T-cell (primary cell): ENCODE measurements at regions not wholly inside any gene's neighbourhood (a gene's known extent, or its start where the extent isn't known, plus 50 kb on each side); places are given as distances from the start of the nearest gene placed in this dataset.

Experiments used
- ATAC-seq, 4 experiments: fragments of 200-7000 bp in 3 of 4; fragments of 150-1000 bp in 1 of 4; cut with Tn5 transposase; replicated peaks in 1 of 4; 1 replicate in 3 of 4; 2 replicates in 1 of 4; pipeline ENCODE4 v1.10.0; 2021; ENCODE audit warnings: moderate library complexity in 3 of 4, mild to moderate bottlenecking in 2 of 4, moderate number of reproducible peaks in 1 of 4
- CTCF ChIA-PET, 2 donors: fragments of 300-600 bp; sonication (Branson Sonifier 250); formaldehyde crosslinking; loops; one replicate each; lab custom pipeline; 2022; ENCODE audit warnings: antibody characterized with exemption in 2 of 2; lab: Charles Lee
- POLR2A ChIA-PET, 2 donors: fragments of 300-600 bp; sonication (Branson Sonifier 250); formaldehyde crosslinking; loops; one replicate each; lab custom pipeline; 2022; ENCODE audit warnings: antibody characterized with exemption in 2 of 2; lab: Charles Lee
- DNase-seq, 35 experiments: peaks; one replicate each; pipeline versions ENCODE4 v3.0.0 to v3.0.0-alpha.2; 2013 to 2023
- H3K27ac ChIP-seq: one replicate; pipeline ENCODE4 v1.5.1; 2013; ENCODE audit warnings: low read length
- H3K27me3 ChIP-seq, 2 experiments: replicated peaks in 1 of 2; 1 replicate in 1 of 2; 2 replicates in 1 of 2; pipeline versions ENCODE4 v1.6.1 to v1.7.0; 2013; ENCODE audit warnings: low read length in 1 of 2, mixed read lengths in 1 of 2; ENCODE audit not compliant: control insufficient read depth in 2 of 2, insufficient read depth in 2 of 2; ENCODE audit errors: extremely low read depth in 1 of 2
- H3K36me3 ChIP-seq, 2 donors: 1 replicate in 1 of 2; 2 replicates in 1 of 2; pipeline versions ENCODE4 v1.6.1 to v1.7.0; 2013; ENCODE audit warnings: low read length in 1 of 2; ENCODE audit not compliant: control insufficient read depth in 2 of 2, insufficient read depth in 1 of 2; ENCODE audit errors: extremely low read depth in 1 of 2
- H3K4me1 ChIP-seq, 2 experiments: 1 replicate in 1 of 2; 2 replicates in 1 of 2; pipeline versions ENCODE4 v1.6.1 to v1.7.0; 2013; ENCODE audit warnings: low read length in 2 of 2, mixed read lengths in 1 of 2; ENCODE audit not compliant: insufficient read depth in 2 of 2, control insufficient read depth in 1 of 2; ENCODE audit errors: extremely low read depth in 1 of 2
- H3K4me3 ChIP-seq, 2 donors: 1 replicate in 1 of 2; 2 replicates in 1 of 2; pipeline versions ENCODE4 v1.5.1 to v1.7.0; 2013; ENCODE audit warnings: mild to moderate bottlenecking in 2 of 2, low read length in 1 of 2, moderate library complexity in 1 of 2; ENCODE audit not compliant: control insufficient read depth in 1 of 2; ENCODE audit errors: extremely low read depth in 1 of 2
- H3K9me3 ChIP-seq: 2 replicates; pipeline ENCODE4 v1.7.0; 2013
- H3K27ac Mint-ChIP-seq, 2 donors: one replicate each; pipeline ENCODE4 v1.8.0; 2020 to 2021; ENCODE audit warnings: mild to moderate bottlenecking in 2 of 2, mixed read lengths in 2 of 2
- H3K27me3 Mint-ChIP-seq, 2 donors: one replicate each; pipeline ENCODE4 v1.8.0; 2021 to 2022; ENCODE audit warnings: mixed read lengths in 2 of 2
- H3K36me3 Mint-ChIP-seq: one replicate; pipeline ENCODE4 v1.8.0; 2021; ENCODE audit warnings: mixed read lengths
- H3K4me1 Mint-ChIP-seq, 3 donors: one replicate each; pipeline ENCODE4 v1.8.0; 2020 to 2022; ENCODE audit warnings: mixed read lengths in 3 of 3, mild to moderate bottlenecking in 1 of 3
- H3K4me3 Mint-ChIP-seq, 3 donors: one replicate each; pipeline ENCODE4 v1.8.0; 2020 to 2022; ENCODE audit warnings: mild to moderate bottlenecking in 3 of 3, mixed read lengths in 3 of 3, moderate library complexity in 3 of 3
- H3K9me3 Mint-ChIP-seq, 3 donors: one replicate each; pipeline ENCODE4 v1.8.0; 2020 to 2022; ENCODE audit warnings: mixed read lengths in 3 of 3
- whole genome bisulfite sequencing: methylation state at CpG from one replicate; pipeline ENCODE4 v1.1.5; 2013; ENCODE audit warnings: missing lambda C conversion rate; ENCODE audit not compliant: insufficient coverage; 5-methylcytosine and 5-hydroxymethylcytosine counted together

DNA sequence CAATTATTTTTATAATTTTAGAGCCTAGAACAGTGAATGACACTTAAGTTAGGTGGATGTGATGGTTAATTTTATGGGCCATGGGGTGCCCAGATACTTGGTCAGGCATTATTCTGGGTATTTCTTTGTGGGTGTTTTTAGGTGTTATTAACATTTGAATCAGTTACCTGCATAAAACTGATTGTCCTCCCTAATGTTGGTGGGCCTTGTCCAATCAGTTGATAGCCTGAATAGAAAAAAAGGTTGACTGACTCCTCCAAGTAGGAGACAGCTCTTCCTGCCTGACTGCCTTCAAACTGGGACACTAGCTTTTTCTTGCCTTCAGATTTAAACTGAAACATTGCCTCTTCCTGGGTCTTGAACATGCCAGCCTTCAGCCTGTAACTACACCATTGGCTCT is 312.9 kb upstream of the FIGN start:
- ChIA-PET POLR2A (no interaction called here), CTCF (no interaction called here)
- Histone ChIP-seq H3K36me3 (no peaks in the 10 kb centered on the region), H3K27ac (no peak overlapping the region), H3K27me3 (no peaks in the 10 kb centered on the region), H3K9me3 (no peaks in the 10 kb centered on the region), H3K4me1 (no peaks in the 10 kb centered on the region), H3K4me3 (no peak overlapping the region)
- H3K4me3 Mint-ChIP-seq: no peak overlapping the region
- H3K27ac Mint-ChIP-seq: no peak overlapping the region
- no peaks in the 10 kb centered on the region for H3K27me3 Mint-ChIP-seq
- DNase-seq: no peak
- no peaks in the 10 kb centered on the region for H3K36me3 Mint-ChIP-seq
- H3K9me3 Mint-ChIP-seq: peaks cover 2 to 14% (median 14%) of the 10 kb centered on the region in 3 donors
- H3K4me1 Mint-ChIP-seq: no peaks in the 10 kb centered on the region
- ATAC-seq: no peak

DNA sequence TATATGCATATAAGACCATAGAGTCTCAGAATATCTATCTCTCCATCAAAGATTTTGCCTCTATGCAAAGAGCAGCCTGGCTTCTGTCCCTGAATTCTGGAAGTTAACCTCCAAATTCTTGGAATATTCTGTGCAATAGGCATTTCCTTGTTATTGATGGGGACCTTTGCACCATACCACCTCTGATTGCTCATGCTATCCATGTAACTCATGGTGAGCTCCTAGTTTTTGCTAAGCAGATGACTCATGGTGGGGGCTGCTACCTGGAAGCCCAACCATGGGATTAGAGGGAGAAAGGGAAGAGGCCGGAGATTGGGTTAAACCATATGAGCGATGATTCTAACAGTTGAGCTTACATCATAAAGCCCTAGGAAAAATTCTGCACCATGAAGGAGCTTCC is 310.2 kb upstream of the FIGN start:
- Mint-ChIP-seq H3K4me1 (no peaks in the 10 kb centered on the region), H3K4me3 (no peak overlapping the region), H3K9me3 (peaks cover 0 to 21% (median 15%) of the 10 kb centered on the region in 3 donors), H3K27ac (no peak overlapping the region), H3K36me3 (no peaks in the 10 kb centered on the region), H3K27me3 (no peaks in the 10 kb centered on the region)
- no peak overlapping the region for H3K4me3 ChIP-seq
- H3K27me3 ChIP-seq: no peaks in the 10 kb centered on the region
- CTCF ChIA-PET: no interaction called here
- no peak for ATAC-seq
- H3K27ac ChIP-seq: no peak overlapping the region
- POLR2A ChIA-PET: interaction anchor here in 1 of 2 donors (0.7 kb wide), 1 partner anchor 21 kb away, joined by 3 read pairs; no protein-coding TSS in a partner anchor
- WGBS: no CpG with 5 or more reads among the region's 2 CpGs
- no peak for DNase-seq
- no peaks in the 10 kb centered on the region for H3K9me3 ChIP-seq
- no peaks in the 10 kb centered on the region for H3K36me3 ChIP-seq
- no peaks in the 10 kb centered on the region for H3K4me1 ChIP-seq

GRCh38 chr2:164044622-164045021 is 308.8 kb upstream of the FIGN start:
- ATAC-seq (no peak), DNase-seq (no peak)
- Histone ChIP-seq H3K36me3 (no peaks in the 10 kb centered on the region), H3K4me1 (no peaks in the 10 kb centered on the region), H3K4me3 (no peak overlapping the region), H3K27me3 (no peaks in the 10 kb centered on the region), H3K9me3 (no peaks in the 10 kb centered on the region), H3K27ac (no peak overlapping the region)
- H3K4me3 Mint-ChIP-seq: no peak overlapping the region
- no peaks in the 10 kb centered on the region for H3K27me3 Mint-ChIP-seq
- no peak overlapping the region for H3K27ac Mint-ChIP-seq
- no peaks in the 10 kb centered on the region for H3K36me3 Mint-ChIP-seq
- H3K9me3 Mint-ChIP-seq: peaks cover 3 to 28% (median 20%) of the 10 kb centered on the region in 3 donors
- no peaks in the 10 kb centered on the region for H3K4me1 Mint-ChIP-seq
- CTCF ChIA-PET: no interaction called here
- POLR2A ChIA-PET: no interaction called here
- WGBS: 84% methylated on average over 2 of the region's 2 CpGs

GRCh38 chr2:164039270-164039669 is 303.5 kb upstream of the FIGN start:
- DNase-seq (no peak), ATAC-seq (no peak)
- Histone ChIP-seq H3K27me3 (no peaks in the 10 kb centered on the region), H3K4me1 (no peaks in the 10 kb centered on the region), H3K27ac (no peak overlapping the region), H3K36me3 (no peaks in the 10 kb centered on the region), H3K9me3 (no peaks in the 10 kb centered on the region), H3K4me3 (no peak overlapping the region)
- Mint-ChIP-seq H3K27me3 (no peaks in the 10 kb centered on the region), H3K4me1 (no peaks in the 10 kb centered on the region), H3K9me3 (peaks cover 6 to 16% (median 14%) of the 10 kb centered on the region in 3 donors), H3K27ac (no peak overlapping the region), H3K36me3 (no peaks in the 10 kb centered on the region), H3K4me3 (no peak overlapping the region)
- CTCF ChIA-PET: interaction anchor here in 1 of 2 donors (0.7 kb wide), 1 partner anchor 795 kb away, joined by 3 read pairs; no protein-coding TSS in a partner anchor
- POLR2A ChIA-PET: no interaction called here

GRCh38 chr2:164032995-164033394 is 297.2 kb upstream of the FIGN start:
- H3K27me3 ChIP-seq: no peaks in the 10 kb centered on the region
- no peak overlapping the region for H3K27ac ChIP-seq
- POLR2A ChIA-PET: no interaction called here
- no peaks in the 10 kb centered on the region for H3K4me1 ChIP-seq
- H3K4me3 Mint-ChIP-seq: no peak overlapping the region
- DNase-seq (no peak), ATAC-seq (no peak)
- no peak overlapping the region for H3K27ac Mint-ChIP-seq
- no peaks in the 10 kb centered on the region for H3K36me3 Mint-ChIP-seq
- H3K4me1 Mint-ChIP-seq: no peaks in the 10 kb centered on the region
- H3K9me3 ChIP-seq: no peaks in the 10 kb centered on the region
- H3K27me3 Mint-ChIP-seq: no peaks in the 10 kb centered on the region
- H3K36me3 ChIP-seq: no peaks in the 10 kb centered on the region
- CTCF ChIA-PET: no interaction called here
- H3K9me3 Mint-ChIP-seq: peaks cover 0 to 9% (median 0%) of the 10 kb centered on the region in 3 donors
- no peak overlapping the region for H3K4me3 ChIP-seq

DNA sequence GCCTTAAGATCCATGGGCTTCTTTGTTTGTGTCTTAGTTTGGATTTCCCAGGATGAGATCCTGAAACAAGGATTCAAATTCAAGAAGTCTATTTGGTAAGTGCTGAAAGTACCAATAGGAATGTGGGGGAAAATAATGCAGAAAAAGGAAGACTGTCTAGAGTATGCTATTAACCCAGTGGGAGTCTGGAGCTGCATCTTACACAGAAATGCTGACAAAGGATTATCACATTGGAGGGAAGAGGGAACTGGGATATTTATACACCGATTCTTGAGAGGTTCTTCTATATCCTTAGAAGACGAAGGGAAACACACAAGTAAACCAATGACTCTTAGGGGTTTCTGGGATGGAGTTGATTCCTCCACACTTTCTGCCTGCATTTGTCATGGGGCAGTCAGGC is 294.8 kb upstream of the FIGN start:
- Mint-ChIP-seq H3K36me3 (no peaks in the 10 kb centered on the region), H3K9me3 (peaks cover 0 to 12% (median 9%) of the 10 kb centered on the region in 3 donors), H3K4me1 (no peaks in the 10 kb centered on the region), H3K27ac (no peak overlapping the region), H3K4me3 (no peak overlapping the region), H3K27me3 (no peaks in the 10 kb centered on the region)
- H3K4me1 ChIP-seq: no peaks in the 10 kb centered on the region
- H3K27me3 ChIP-seq: no peaks in the 10 kb centered on the region
- no peak overlapping the region for H3K4me3 ChIP-seq
- WGBS: no CpG with 5 or more reads among the region's 2 CpGs
- CTCF ChIA-PET: no interaction called here
- H3K27ac ChIP-seq: no peak overlapping the region
- DNase-seq (no peak), ATAC-seq (no peak)
- POLR2A ChIA-PET: no interaction called here
- no peaks in the 10 kb centered on the region for H3K36me3 ChIP-seq
- H3K9me3 ChIP-seq: no peaks in the 10 kb centered on the region

- CTCF ChIA-PET: no interaction called here
These were observed 293.2 kb upstream of the FIGN start for GRCh38 chr2:164028814-164029534.

More at GRCh38 chr2:164028814-164029534, 293.2 kb upstream of the FIGN start:
- WGBS: 100% methylated on average over 2 of the region's 7 CpGs
- H3K4me3 ChIP-seq: no peak overlapping the region
- no peaks in the 10 kb centered on the region for H3K27me3 ChIP-seq
- H3K36me3 ChIP-seq: no peaks in the 10 kb centered on the region
- POLR2A ChIA-PET: no interaction called here
- Mint-ChIP-seq H3K27me3 (no peaks in the 10 kb centered on the region), H3K9me3 (peaks cover 0 to 16% (median 11%) of the 10 kb centered on the region in 3 donors), H3K4me1 (no peaks in the 10 kb centered on the region), H3K27ac (no peak overlapping the region), H3K36me3 (no peaks in the 10 kb centered on the region), H3K4me3 (no peak overlapping the region)
- ATAC-seq: no peak
- DNase-seq: no peak
- no peak overlapping the region for H3K27ac ChIP-seq
- H3K4me1 ChIP-seq: no peaks in the 10 kb centered on the region
- H3K9me3 ChIP-seq: no peaks in the 10 kb centered on the region
